Testis (tissue), 2 donors: ENCODE measurements at regions not wholly inside any gene's neighbourhood (a gene's known extent, or its start where the extent isn't known, plus 50 kb on each side); places are given as distances from the start of the nearest gene placed in this dataset.

Source experiments
- DNase-seq: peaks from one replicate; pipeline ENCODE4 v3.0.0-alpha.2; 2019
- H3K27ac ChIP-seq, 2 donors: fragments of 200-600 bp; sonication (generic); one replicate each; pipeline ENCODE4 v1.5.1; 2019
- H3K27me3 ChIP-seq: fragments of 200-600 bp; sonication (generic); one replicate; pipeline ENCODE4 v1.5.1; 2019
- H3K36me3 ChIP-seq: fragments of 200-600 bp; sonication (generic); one replicate; pipeline ENCODE4 v1.5.1; 2017; ENCODE audit warnings: low read depth; ENCODE audit errors: missing control alignments
- H3K4me1 ChIP-seq: fragments of 200-600 bp; sonication (generic); one replicate; pipeline ENCODE4 v1.5.1; 2019
- H3K4me3 ChIP-seq, 2 donors: fragments of 200-600 bp; sonication (generic); one replicate each; pipeline ENCODE4 v1.5.1; 2017 to 2019
- H3K9me3 ChIP-seq: fragments of 200-600 bp; sonication (generic); one replicate; pipeline ENCODE4 v1.5.1; 2017
- POLR2A ChIP-seq: fragments of 450-650 bp; IDR thresholded peaks from one replicate; pipeline ENCODE4 v1.6.1; 2017; ENCODE audit warnings: antibody characterized with exemption, mild to moderate bottlenecking, moderate library complexity
- whole genome bisulfite sequencing, 2 donors: methylation state at CpG; one replicate each; pipeline ENCODE4 v1.1.5; 2018; 5-methylcytosine and 5-hydroxymethylcytosine counted together
- intact Hi-C: fragments of 100-400 bp; cut with DNase I; formaldehyde crosslinking; loops from one replicate; pipeline ENCODE4 v1.15.1; 2023; ENCODE audit warnings: low total_unique reads
- TF ChIP-seq, protein P1 (sequence below), 3 experiments: fragments of 450-650 bp in 2 of 3; fragments of 200-600 bp in 1 of 3; sonication (generic) in 1 of 3; IDR thresholded peaks; one replicate each; pipeline ENCODE4 v1.5.1; 2016 to 2019; ENCODE audit warnings: antibody characterized with exemption in 3 of 3, mild to moderate bottlenecking in 2 of 3, moderate library complexity in 1 of 3

DNA sequence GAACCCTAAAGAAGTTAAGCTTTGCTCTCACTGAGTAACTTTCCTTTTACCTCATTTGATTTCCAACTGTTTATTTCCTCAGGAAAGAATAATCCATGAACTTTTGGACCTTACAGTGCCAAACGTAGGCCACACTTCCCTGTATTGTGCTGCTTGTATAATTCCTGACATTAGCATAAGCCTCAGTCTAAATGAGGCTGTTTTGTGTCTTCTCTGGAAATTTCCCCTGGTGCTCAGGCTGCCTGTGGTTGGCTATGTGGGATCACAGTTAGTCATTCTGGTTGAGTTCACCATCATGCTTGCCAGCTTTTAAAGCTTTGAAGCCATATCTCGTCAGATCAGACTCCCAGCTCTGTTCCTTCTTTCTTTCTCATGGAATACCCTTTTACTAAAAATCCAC lies 107.0 kb downstream of the FAM76B start:
- Histone ChIP-seq H3K9me3 (no peaks in the 10 kb centered on the region), H3K36me3 (no peaks in the 10 kb centered on the region), H3K27ac (peak overlapping the region in 1 of 2 donors; percentile 28), H3K27me3 (no peaks in the 10 kb centered on the region), H3K4me3 (no peak overlapping the region), H3K4me1 (no peaks in the 10 kb centered on the region)
- TF ChIP-seq, protein P1, sequence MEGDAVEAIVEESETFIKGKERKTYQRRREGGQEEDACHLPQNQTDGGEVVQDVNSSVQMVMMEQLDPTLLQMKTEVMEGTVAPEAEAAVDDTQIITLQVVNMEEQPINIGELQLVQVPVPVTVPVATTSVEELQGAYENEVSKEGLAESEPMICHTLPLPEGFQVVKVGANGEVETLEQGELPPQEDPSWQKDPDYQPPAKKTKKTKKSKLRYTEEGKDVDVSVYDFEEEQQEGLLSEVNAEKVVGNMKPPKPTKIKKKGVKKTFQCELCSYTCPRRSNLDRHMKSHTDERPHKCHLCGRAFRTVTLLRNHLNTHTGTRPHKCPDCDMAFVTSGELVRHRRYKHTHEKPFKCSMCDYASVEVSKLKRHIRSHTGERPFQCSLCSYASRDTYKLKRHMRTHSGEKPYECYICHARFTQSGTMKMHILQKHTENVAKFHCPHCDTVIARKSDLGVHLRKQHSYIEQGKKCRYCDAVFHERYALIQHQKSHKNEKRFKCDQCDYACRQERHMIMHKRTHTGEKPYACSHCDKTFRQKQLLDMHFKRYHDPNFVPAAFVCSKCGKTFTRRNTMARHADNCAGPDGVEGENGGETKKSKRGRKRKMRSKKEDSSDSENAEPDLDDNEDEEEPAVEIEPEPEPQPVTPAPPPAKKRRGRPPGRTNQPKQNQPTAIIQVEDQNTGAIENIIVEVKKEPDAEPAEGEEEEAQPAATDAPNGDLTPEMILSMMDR (IDR thresholded peaks at IDR 0.05), result no peak
- no peak for TF ChIP-seq POLR2A
- DNase-seq, result no peak
- WGBS, 2 donors, result 71 to 76% methylated on average over 2 of the region's 2 CpGs
- intact Hi-C loops, result no loop called here

DNA sequence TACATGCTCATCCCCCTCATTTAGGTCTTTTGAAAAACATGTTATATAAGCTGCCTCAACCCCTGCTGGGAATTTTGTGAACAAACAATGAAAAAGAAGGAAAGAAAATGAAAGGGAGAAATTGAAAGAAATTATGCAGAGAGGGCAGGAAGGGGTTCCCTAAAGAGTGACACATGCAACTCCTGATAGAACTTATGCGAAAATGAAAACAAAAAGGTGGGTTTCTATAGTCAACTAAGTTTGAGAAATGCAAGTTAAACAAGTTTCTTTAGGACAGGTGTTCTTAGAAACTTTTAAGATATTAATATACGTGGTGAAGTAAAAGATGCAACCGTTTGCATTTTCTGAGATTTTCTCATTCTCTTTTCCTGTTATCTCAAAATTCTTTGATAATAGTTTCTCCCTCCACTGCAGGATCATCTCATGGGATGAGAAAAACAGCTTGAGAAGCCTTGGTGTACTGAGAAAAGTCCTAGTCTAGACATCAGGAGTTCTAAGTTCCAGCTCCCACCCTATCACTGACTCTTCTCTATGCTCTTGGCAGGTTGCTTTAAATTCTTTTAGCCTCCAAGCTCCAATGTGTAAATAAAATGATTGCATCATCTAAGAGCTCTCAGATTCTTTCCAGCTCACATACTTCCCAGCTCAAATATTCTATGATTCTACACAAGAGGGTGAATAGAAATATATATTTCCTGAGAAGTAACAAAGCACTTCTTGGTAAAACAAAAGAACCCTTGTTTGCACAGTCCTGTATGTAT lies 109.2 kb downstream of the FAM76B start:
- WGBS, 2 donors, result 43 to 59% methylated on average over 3 of the region's 3 CpGs
- Histone ChIP-seq H3K4me3 (no peak overlapping the region), H3K4me1 (no peaks in the 10 kb centered on the region), H3K27me3 (no peaks in the 10 kb centered on the region), H3K9me3 (no peaks in the 10 kb centered on the region), H3K36me3 (no peaks in the 10 kb centered on the region), H3K27ac (peak overlapping the region in 1 of 2 donors; percentile 7)
- TF ChIP-seq POLR2A, result no peak
- TF ChIP-seq, protein P1 (IDR thresholded peaks at IDR 0.05), result no peak
- intact Hi-C loops, result no loop called here
- no peak for DNase-seq

DNA sequence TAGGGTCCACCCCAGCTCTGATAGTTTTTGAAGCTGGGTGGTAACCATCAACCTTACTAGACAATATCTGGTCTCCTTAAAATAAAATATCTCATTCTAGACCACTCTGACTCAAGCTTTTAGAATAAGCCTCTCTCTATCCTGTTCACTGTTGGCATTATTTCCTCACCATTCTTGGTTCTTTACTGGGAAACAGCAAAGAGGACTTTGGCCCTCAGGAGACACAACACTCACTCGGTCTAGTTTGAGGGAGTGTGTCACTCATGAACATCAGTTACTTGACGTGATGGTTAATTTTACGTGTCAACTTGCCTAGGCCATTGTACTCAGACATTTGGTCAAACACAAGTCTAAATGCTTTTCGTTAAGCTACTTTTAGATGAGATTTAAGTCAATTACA lies 110.6 kb downstream of the FAM76B start:
- Histone ChIP-seq H3K36me3 (no peaks in the 10 kb centered on the region), H3K27ac (no peak overlapping the region), H3K4me1 (no peaks in the 10 kb centered on the region), H3K9me3 (no peaks in the 10 kb centered on the region), H3K27me3 (no peaks in the 10 kb centered on the region), H3K4me3 (no peak overlapping the region)
- TF ChIP-seq POLR2A, result no peak
- TF ChIP-seq, protein P1 (IDR thresholded peaks at IDR 0.05), result no peak
- WGBS, 2 donors, result 95 to 100% methylated on average over 4 of the region's 4 CpGs
- no peak for DNase-seq
- intact Hi-C loops, result no loop called here

DNA sequence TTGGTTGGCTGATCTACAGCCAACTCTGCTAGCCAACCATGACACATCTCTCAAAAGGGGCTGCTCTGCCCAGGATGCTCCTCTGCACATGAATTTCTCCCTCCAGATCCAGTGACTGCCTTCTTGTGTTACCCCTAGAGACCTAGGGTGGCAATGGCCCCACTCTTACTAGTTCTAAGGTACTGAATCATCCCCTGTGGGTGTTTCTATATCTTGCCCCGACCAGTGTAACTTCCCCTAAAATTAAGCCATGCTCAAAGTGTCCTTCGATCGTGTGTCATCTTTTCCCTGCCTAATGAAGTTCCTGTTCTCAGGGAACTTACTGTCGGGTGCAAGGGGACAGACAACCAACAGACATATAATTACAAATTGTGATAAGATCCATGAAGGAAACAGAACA lies 113.3 kb downstream of the FAM76B start:
- Histone ChIP-seq H3K27me3 (no peaks in the 10 kb centered on the region), H3K9me3 (no peaks in the 10 kb centered on the region), H3K4me1 (no peaks in the 10 kb centered on the region), H3K4me3 (no peak overlapping the region), H3K36me3 (no peaks in the 10 kb centered on the region), H3K27ac (no peak overlapping the region)
- WGBS, 2 donors, result 90 to 96% methylated on average over 4 of the region's 4 CpGs
- no peak for DNase-seq
- intact Hi-C loops, result no loop called here
- TF ChIP-seq, protein P1 (IDR thresholded peaks at IDR 0.05), result no peak
- TF ChIP-seq POLR2A, result no peak

DNA sequence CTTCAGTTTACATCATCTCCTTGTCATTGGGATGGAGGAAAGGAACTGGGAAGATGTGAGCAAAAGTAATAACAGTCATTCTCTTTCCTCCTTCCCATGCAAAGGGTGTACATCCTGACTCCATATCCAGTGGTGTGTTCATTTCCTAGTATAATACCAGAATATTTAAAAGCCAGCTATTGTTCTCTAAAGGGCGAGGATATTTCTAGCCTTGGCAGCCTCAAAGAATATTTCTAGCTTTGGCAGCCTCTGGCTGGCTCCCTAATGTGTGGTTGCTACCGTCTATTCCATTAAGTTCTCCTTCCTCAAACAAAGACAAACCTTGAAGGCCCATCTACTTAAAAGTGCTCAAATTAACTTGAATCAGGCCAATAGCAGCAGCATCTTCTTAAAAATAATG lies 114.0 kb downstream of the FAM76B start:
- intact Hi-C loops, result no loop called here
- H3K4me1 ChIP-seq, result no peaks in the 10 kb centered on the region
- DNase-seq, result no peak

More for the DNA sequence above, 114.0 kb downstream of the FAM76B start:
- Histone ChIP-seq H3K27ac (no peak overlapping the region), H3K4me3 (no peak overlapping the region), H3K36me3 (no peaks in the 10 kb centered on the region), H3K27me3 (no peaks in the 10 kb centered on the region), H3K9me3 (no peaks in the 10 kb centered on the region)
- no peak for TF ChIP-seq POLR2A
- TF ChIP-seq, protein P1 (IDR thresholded peaks at IDR 0.05), result no peak
- 52 to 68% methylated on average over 2 of the region's 2 CpGs for WGBS, 2 donors
